ENCODE measurements at regions not wholly inside any gene's neighbourhood (a gene's known extent, or its start where the extent isn't known, plus 50 kb on each side); places are given as distances from the start of the nearest gene placed in this dataset.
"Not testable (repeated sequence)": the region's sequence is repeated elsewhere in the genome, so short reads cannot be mapped to it uniquely, and the experiment has no call there.

GRCh38 chr4:159698336-159698735, 595.5 kb downstream of the RAPGEF2 start:
- intact Hi-C loops (cut with DNase I), result no loop called here
- TF ChIP-seq POLR2A (IDR thresholded peaks at IDR 0.05; ENCODE audit: low read depth) (no peak), POLR2AphosphoS5 (IDR thresholded peaks at IDR 0.05) (no peak), EP300 (IDR thresholded peaks at IDR 0.05) (no peak), CTCF (IDR thresholded peaks at IDR 0.05) (no peak)
- H3K36me3 ChIP-seq, result no peaks in the 10 kb centered on the region
- H3K4me3 ChIP-seq, result no peak overlapping the region
- WGBS, result 89% methylated on average over 3 of the region's 3 CpGs
- no peaks in the 10 kb centered on the region for H3K27me3 ChIP-seq
- H3K4me1 ChIP-seq, result no peaks in the 10 kb centered on the region
- H3K9me3 ChIP-seq, result peaks cover 0 to 10% (median 3%) of the 10 kb centered on the region in 4 donors
- H3K27ac ChIP-seq (replicated peaks in 1 of 4), result no peak overlapping the region
- no peak for DNase-seq (ENCODE audit: extremely low spot score)

- H3K4me3 ChIP-seq, result no peak overlapping the region
- TF ChIP-seq CTCF (IDR thresholded peaks at IDR 0.05) (no peak), POLR2AphosphoS5 (IDR thresholded peaks at IDR 0.05) (no peak), EP300 (IDR thresholded peaks at IDR 0.05) (no peak), POLR2A (IDR thresholded peaks at IDR 0.05; ENCODE audit: low read depth) (no peak)
- intact Hi-C loops (cut with DNase I), result no loop called here
- peaks cover 0 to 10% (median 3%) of the 10 kb centered on the region in 4 donors for H3K9me3 ChIP-seq
- no peaks in the 10 kb centered on the region for H3K36me3 ChIP-seq
- 50% methylated on average over 2 of the region's 2 CpGs for WGBS
- DNase-seq (ENCODE audit: extremely low spot score), result no peak
- H3K27me3 ChIP-seq, result no peaks in the 10 kb centered on the region
- no peaks in the 10 kb centered on the region for H3K4me1 ChIP-seq
- H3K27ac ChIP-seq (replicated peaks in 1 of 4), result no peak overlapping the region
Observed at GRCh38 chr4:159702200-159702599, 599.3 kb downstream of the RAPGEF2 start.

- TF ChIP-seq POLR2AphosphoS5 (IDR thresholded peaks at IDR 0.05) (no peak), POLR2A (IDR thresholded peaks at IDR 0.05; ENCODE audit: low read depth) (no peak), CTCF (IDR thresholded peaks at IDR 0.05) (no peak), EP300 (IDR thresholded peaks at IDR 0.05) (no peak)
- H3K9me3 ChIP-seq, result peaks cover 0 to 10% (median 3%) of the 10 kb centered on the region in 4 donors
- no peak overlapping the region for H3K4me3 ChIP-seq
- H3K36me3 ChIP-seq, result no peaks in the 10 kb centered on the region
- H3K27ac ChIP-seq (replicated peaks in 1 of 4), result no peak overlapping the region
- H3K27me3 ChIP-seq, result no peaks in the 10 kb centered on the region
- intact Hi-C loops (cut with DNase I), result no loop called here
- no peak for DNase-seq (ENCODE audit: extremely low spot score)
- no peaks in the 10 kb centered on the region for H3K4me1 ChIP-seq
Observed at GRCh38 chr4:159705334-159705733, 602.5 kb downstream of the RAPGEF2 start.

- intact Hi-C loops (cut with DNase I), result no loop called here
- H3K27me3 ChIP-seq, result no peaks in the 10 kb centered on the region
- H3K36me3 ChIP-seq, result no peaks in the 10 kb centered on the region
- TF ChIP-seq POLR2AphosphoS5 (IDR thresholded peaks at IDR 0.05) (no peak), CTCF (IDR thresholded peaks at IDR 0.05) (no peak), EP300 (IDR thresholded peaks at IDR 0.05) (no peak), POLR2A (IDR thresholded peaks at IDR 0.05; ENCODE audit: low read depth) (no peak)
- no peak overlapping the region for H3K27ac ChIP-seq (replicated peaks in 1 of 4)
- DNase-seq (ENCODE audit: extremely low spot score), result no peak
- no peak overlapping the region for H3K4me3 ChIP-seq
- H3K4me1 ChIP-seq, result no peaks in the 10 kb centered on the region
- H3K9me3 ChIP-seq, result peaks cover 0 to 4% (median 2%) of the 10 kb centered on the region in 4 donors
Observed at GRCh38 chr4:159706704-159707103, 603.8 kb downstream of the RAPGEF2 start.

- intact Hi-C loops (cut with DNase I); H3K27ac ChIP-seq (replicated peaks in 1 of 4); H3K4me1 ChIP-seq; DNase-seq (ENCODE audit: extremely low spot score); H3K36me3 ChIP-seq; H3K9me3 ChIP-seq; H3K4me3 ChIP-seq; H3K27me3 ChIP-seq: not testable (repeated sequence)
- 86% methylated on average over 18 of the region's 25 CpGs for WGBS
Observed at GRCh38 chr4:159715180-159715579, 612.3 kb downstream of the RAPGEF2 start.

All from esophagus muscularis mucosa (tissue), 4 donors.